ENCODE measurements at regions not wholly inside any gene's neighbourhood (a gene's known extent, or its start where the extent isn't known, plus 50 kb on each side); places are given as distances from the start of the nearest gene placed in this dataset.
"Not testable (repeated sequence)": the region's sequence is repeated elsewhere in the genome, so short reads cannot be mapped to it uniquely, and the experiment has no call there.

- H3K4me3 ChIP-seq (ENCODE audit: low read depth, low read length): no peak overlapping the region
- DNase-seq (ENCODE audit: low read depth): no peak
These were observed 80.0 kb downstream of the SHOX2 start for GRCh38 chr3:158026236-158026635.

GRCh38 chr3:158019897-158020296 is 86.3 kb downstream of the SHOX2 start:
- H3K4me3 ChIP-seq (ENCODE audit: low read depth, low read length); DNase-seq (ENCODE audit: low read depth): not testable (repeated sequence)

- no peak overlapping the region for H3K4me3 ChIP-seq (ENCODE audit: low read depth, low read length)
- no peak for DNase-seq (ENCODE audit: low read depth)
These were observed 87.8 kb downstream of the SHOX2 start for GRCh38 chr3:158018462-158018861.

- H3K4me3 ChIP-seq (ENCODE audit: low read depth, low read length): no peak overlapping the region
- no peak for DNase-seq (ENCODE audit: low read depth)
These were observed 93.3 kb downstream of the SHOX2 start for GRCh38 chr3:158012901-158013300.

GRCh38 chr3:158005391-158006100 is 100.7 kb downstream of the SHOX2 start:
- DNase-seq (ENCODE audit: low read depth): no peak
- no peak overlapping the region for H3K4me3 ChIP-seq (ENCODE audit: low read depth, low read length)

GRCh38 chr3:157999246-157999645 is 107.0 kb downstream of the SHOX2 start:
- H3K4me3 ChIP-seq (ENCODE audit: low read depth, low read length): no peak overlapping the region
- DNase-seq (ENCODE audit: low read depth): no peak

GRCh38 chr3:157982359-157982758 is 123.9 kb downstream of the SHOX2 start:
- DNase-seq (ENCODE audit: low read depth): no peak
- H3K4me3 ChIP-seq (ENCODE audit: low read depth, low read length): no peak overlapping the region

GRCh38 chr3:157981819-157982218 is 124.4 kb downstream of the SHOX2 start:
- DNase-seq (ENCODE audit: low read depth): no peak

GRCh38 chr3:157979022-157979421 is 127.2 kb downstream of the SHOX2 start:
- no peak overlapping the region for H3K4me3 ChIP-seq (ENCODE audit: low read depth, low read length)
- DNase-seq (ENCODE audit: low read depth): no peak

More at GRCh38 chr3:157981819-157982218, 124.4 kb downstream of the SHOX2 start:
- no peak overlapping the region for H3K4me3 ChIP-seq (ENCODE audit: low read depth, low read length)

GRCh38 chr3:157961665-157962064 is 144.6 kb downstream of the SHOX2 start:
- DNase-seq (ENCODE audit: low read depth): no peak
- no peak overlapping the region for H3K4me3 ChIP-seq (ENCODE audit: low read depth, low read length)

GRCh38 chr3:157958457-157958856 is 147.8 kb downstream of the SHOX2 start:
- DNase-seq (ENCODE audit: low read depth): no peak

GRCh38 chr3:157956850-157957249 is 149.4 kb downstream of the SHOX2 start:
- DNase-seq (ENCODE audit: low read depth): no peak

More at GRCh38 chr3:157958457-157958856, 147.8 kb downstream of the SHOX2 start:
- no peak overlapping the region for H3K4me3 ChIP-seq (ENCODE audit: low read depth, low read length)

GRCh38 chr3:157956176-157956575 is 150.0 kb downstream of the SHOX2 start:
- no peak for DNase-seq (ENCODE audit: low read depth)
- no peak overlapping the region for H3K4me3 ChIP-seq (ENCODE audit: low read depth, low read length)

More at GRCh38 chr3:157956850-157957249, 149.4 kb downstream of the SHOX2 start:
- no peak overlapping the region for H3K4me3 ChIP-seq (ENCODE audit: low read depth, low read length)

- H3K4me3 ChIP-seq (ENCODE audit: low read depth, low read length): no peak overlapping the region
- DNase-seq (ENCODE audit: low read depth): no peak
These were observed 152.7 kb downstream of the SHOX2 start for GRCh38 chr3:157953565-157953964.

GRCh38 chr3:157948605-157949383 is 157.4 kb downstream of the SHOX2 start:
- no peak for DNase-seq (ENCODE audit: low read depth)
- no peak overlapping the region for H3K4me3 ChIP-seq (ENCODE audit: low read depth, low read length)

GRCh38 chr3:157939166-157939565 is 167.1 kb downstream of the SHOX2 start:
- no peak overlapping the region for H3K4me3 ChIP-seq (ENCODE audit: low read depth, low read length)
- DNase-seq (ENCODE audit: low read depth): no peak

- H3K4me3 ChIP-seq (ENCODE audit: low read depth, low read length): no peak overlapping the region
- DNase-seq (ENCODE audit: low read depth): peak; percentile 48
These were observed 168.0 kb downstream of the SHOX2 start for GRCh38 chr3:157938154-157938779.

GRCh38 chr3:157931517-157931916 is 174.7 kb downstream of the SHOX2 start:
- DNase-seq (ENCODE audit: low read depth): no peak
- H3K4me3 ChIP-seq (ENCODE audit: low read depth, low read length): no peak overlapping the region

- no peak for DNase-seq (ENCODE audit: low read depth)
- H3K4me3 ChIP-seq (ENCODE audit: low read depth, low read length): no peak overlapping the region
These were observed 176.0 kb downstream of the SHOX2 start for GRCh38 chr3:157930000-157930780.

- no peak overlapping the region for H3K4me3 ChIP-seq (ENCODE audit: low read depth, low read length)
- DNase-seq (ENCODE audit: low read depth): no peak
These were observed 179.4 kb downstream of the SHOX2 start for GRCh38 chr3:157926822-157927221.

All from skeletal muscle cell (primary cell).